LNCaP clone FGC (cell line): ENCODE measurements at regions not wholly inside any gene's neighbourhood (a gene's known extent, or its start where the extent isn't known, plus 50 kb on each side); places are given as distances from the start of the nearest gene placed in this dataset.

Experiments
- DNase-seq: peaks from one replicate; pipeline ENCODE4 v3.0.0-alpha.2; 2011; ENCODE audit warnings: low read depth
- H3K4me3 ChIP-seq: 2 replicates; pipeline ENCODE4 v1.5.1; 2011; ENCODE audit warnings: mild to moderate bottlenecking, low read depth, low read length, control low read depth
- CTCF ChIP-seq: IDR thresholded peaks from 2 replicates; pipeline ENCODE4 v1.5.1; 2012; ENCODE audit warnings: mild to moderate bottlenecking; ENCODE audit not compliant: control insufficient read depth, insufficient read depth; ENCODE audit errors: extremely low read depth

- DNase-seq, result no peak
- H3K4me3 ChIP-seq, result no peak overlapping the region
- no peak for TF ChIP-seq CTCF
Measured at GRCh38 chr11:106403751-106404150, 326.3 kb downstream of the AASDHPPT start.

GRCh38 chr11:106409222-106409621 lies 331.8 kb downstream of the AASDHPPT start:
- no peak for DNase-seq
- H3K4me3 ChIP-seq, result no peak overlapping the region
- TF ChIP-seq CTCF, result no peak

GRCh38 chr11:106409671-106410070 lies 332.2 kb downstream of the AASDHPPT start:
- DNase-seq, result no peak
- H3K4me3 ChIP-seq, result no peak overlapping the region
- TF ChIP-seq CTCF, result no peak

GRCh38 chr11:106410902-106411301 lies 333.4 kb downstream of the AASDHPPT start:
- TF ChIP-seq CTCF, result no peak
- no peak for DNase-seq
- H3K4me3 ChIP-seq, result no peak overlapping the region

GRCh38 chr11:106413222-106413621 lies 335.8 kb downstream of the AASDHPPT start:
- H3K4me3 ChIP-seq, result no peak overlapping the region
- no peak for TF ChIP-seq CTCF
- DNase-seq, result no peak

- H3K4me3 ChIP-seq, result no peak overlapping the region
- peak; percentile 25; the same call in 1 of the 2 replicates for TF ChIP-seq CTCF
- DNase-seq, result no peak
Measured at GRCh38 chr11:106415510-106415909, 338.0 kb downstream of the AASDHPPT start.

GRCh38 chr11:106418791-106419190 lies 341.3 kb downstream of the AASDHPPT start:
- TF ChIP-seq CTCF, result no peak
- no peak overlapping the region for H3K4me3 ChIP-seq
- DNase-seq, result no peak
